ENCODE measurements at regions not wholly inside any gene's neighbourhood (a gene's known extent, or its start where the extent isn't known, plus 50 kb on each side); places are given as distances from the start of the nearest gene placed in this dataset.

GRCh38 chr11:131163613-131164012, 206.8 kb upstream of the NTM start (continued):
- TF ChIP-seq SMAD1 (IDR thresholded peaks at IDR 0.05; ENCODE audit: low read depth, partially characterized antibody) = no peak
- no peak for TF ChIP-seq ZBED1 (IDR thresholded peaks at IDR 0.05; ENCODE audit: borderline replicate concordance)

GRCh38 chr11:131165036-131165435, 205.4 kb upstream of the NTM start:
- TF ChIP-seq HCFC1 (IDR thresholded peaks at IDR 0.05; ENCODE audit: low read length) (no peak), BMI1 (IDR thresholded peaks at IDR 0.05; ENCODE audit: borderline replicate concordance) (no peak), SMC3 (IDR thresholded peaks at IDR 0.05; ENCODE audit: borderline replicate concordance, low read length) (no peak), SUZ12 (IDR thresholded peaks at IDR 0.05; ENCODE audit: unreplicated experiment) (no peak), TCF3 (IDR thresholded peaks at IDR 0.05; ENCODE audit: borderline replicate concordance, insufficient read depth, low read depth, low read length) (no peak), FOS (IDR thresholded peaks at IDR 0.05; ENCODE audit: borderline replicate concordance, extremely low read depth, insufficient read length) (no peak), BCL3 (IDR thresholded peaks at IDR 0.05; ENCODE audit: borderline replicate concordance, insufficient read depth, low read depth, low read length, poor library complexity, severe bottlenecking) (no peak), NFYA (IDR thresholded peaks at IDR 0.05; ENCODE audit: borderline replicate concordance, low read depth, low read length) (no peak), NRF1 (conservative IDR thresholded peaks at IDR 0.05; ENCODE audit: low read depth, low read length) (no peak), ATF3 (IDR thresholded peaks at IDR 0.05; ENCODE audit: borderline replicate concordance, extremely low read depth, low read depth, low read length) (no peak), GATAD2B (conservative IDR thresholded peaks at IDR 0.05; ENCODE audit: low read depth) (no peak), CHD1 (IDR thresholded peaks at IDR 0.05; ENCODE audit: low read depth, low read length) (no peak), ZNF24 (IDR thresholded peaks at IDR 0.05) (no peak), PAX5 (IDR thresholded peaks at IDR 0.05; ENCODE audit: borderline replicate concordance, low read depth, low read length) (no peak), CHD2 (IDR thresholded peaks at IDR 0.05; ENCODE audit: borderline replicate concordance, low read depth, low read length) (no peak), KAT2A (conservative IDR thresholded peaks at IDR 0.05; ENCODE audit: control insufficient read depth, low read depth, low read length) (no peak), EZH2 (IDR thresholded peaks at IDR 0.05; ENCODE audit: borderline replicate concordance, control insufficient read depth, low read depth, low read length) (no peak), BRCA1 (IDR thresholded peaks at IDR 0.05; ENCODE audit: low read depth, low read length) (no peak), RAD51 (IDR thresholded peaks at IDR 0.05) (no peak)
- no TSS peak for BruUV-seq (replicated peaks)
- RAD21 ChIA-PET (ENCODE audit: unreplicated experiment) = no interaction called here
- CTCF ChIA-PET = no interaction called here
- Histone ChIP-seq H3K4me2 (ENCODE audit: control insufficient read depth, insufficient read depth) (no peak overlapping the region), H2AFZ (ENCODE audit: control insufficient read depth, low read depth, low read length) (no peak overlapping the region), H3K79me2 (ENCODE audit: control insufficient read depth, insufficient read depth, low read length) (no peaks in the 10 kb centered on the region), H3K36me3 (ENCODE audit: control insufficient read depth in 2 of 2, insufficient read depth in 2 of 2, low read length in 1 of 2) (no peaks in the 10 kb centered on the region), H4K20me1 (ENCODE audit: control insufficient read depth, insufficient read depth) (no peaks in the 10 kb centered on the region), H3K27me3 (replicated peaks in 1 of 2; ENCODE audit: control insufficient read depth in 2 of 2, insufficient read depth in 2 of 2, low read length in 1 of 2) (peaks cover 0 to 4% of the 10 kb centered on the region in 2 experiments; a peak in 3 of 4 replicates), H3K27ac (ENCODE audit: control insufficient read depth, insufficient read depth) (no peak overlapping the region), H3K9me3 (replicated peaks; ENCODE audit: control insufficient read depth, insufficient read depth, low read length) (no peaks in the 10 kb centered on the region), H3K4me3 (no peak overlapping the region), H3K4me1 (ENCODE audit: control insufficient read depth, insufficient read depth, low read length) (no peaks in the 10 kb centered on the region), H3K9ac (ENCODE audit: control insufficient read depth, insufficient read depth, low read length) (no peak overlapping the region)
- SMC1A ChIA-PET (ENCODE audit: uncharacterized antibody, unreplicated experiment) = no interaction called here
- DNase-seq (ENCODE audit: low read depth, low spot score) (no peak), FAIRE-seq (no peak), ATAC-seq (no peak)
- POLR2A ChIA-PET = no interaction called here
- WGBS (ENCODE audit: insufficient coverage, insufficient replicate concordance, low lambda C conversion rate, missing lambda C conversion rate) = 66% methylated on average over 5 of the region's 5 CpGs
- intact Hi-C loops (cut with micrococcal nuclease; ENCODE audit: unreplicated experiment) (no loop called here), in situ Hi-C loops (cut with MboI) (no loop called here)

All from GM12878 (cell line).